ENCODE measurements at regions not wholly inside any gene's neighbourhood (a gene's known extent, or its start where the extent isn't known, plus 50 kb on each side); places are given as distances from the start of the nearest gene placed in this dataset.

- no peaks in the 10 kb centered on the region for H3K36me3 ChIP-seq (ENCODE audit: control insufficient read depth in 2 of 2, extremely low read depth in 1 of 2, insufficient read depth in 1 of 2, low read length in 1 of 2)
- H3K4me3 ChIP-seq (ENCODE audit: control insufficient read depth in 1 of 2, extremely low read depth in 1 of 2, low read length in 1 of 2), result no peak overlapping the region
- DNase-seq (no peak), ATAC-seq (replicated peaks in 1 of 4) (no peak)
- H3K4me1 Mint-ChIP-seq, result no peaks in the 10 kb centered on the region
- no peak overlapping the region for H3K4me3 Mint-ChIP-seq
- WGBS (ENCODE audit: insufficient coverage), result 80% methylated on average over 1 of the region's 1 CpG
- H3K27me3 Mint-ChIP-seq, result peaks cover 19 to 27% of the 10 kb centered on the region in 2 donors
- no peaks in the 10 kb centered on the region for H3K9me3 ChIP-seq
- no peaks in the 10 kb centered on the region for H3K36me3 Mint-ChIP-seq
- no peak overlapping the region for H3K27ac Mint-ChIP-seq
- no peak overlapping the region for H3K27ac ChIP-seq (ENCODE audit: low read length)
- POLR2A ChIA-PET, result no interaction called here
- peaks cover 0 to under 1% (median 0%) of the 10 kb centered on the region in 3 donors for H3K9me3 Mint-ChIP-seq
- CTCF ChIA-PET, result no interaction called here
- no peaks in the 10 kb centered on the region for H3K4me1 ChIP-seq (ENCODE audit: control insufficient read depth in 1 of 2, extremely low read depth in 1 of 2, insufficient read depth in 2 of 2, low read length in 2 of 2)
- H3K27me3 ChIP-seq (replicated peaks in 1 of 2; ENCODE audit: control insufficient read depth in 2 of 2, extremely low read depth in 1 of 2, insufficient read depth in 2 of 2, low read length in 1 of 2), result peaks cover 0 to 14% of the 10 kb centered on the region in 2 experiments
These were observed 185.8 kb upstream of the RMST start for GRCh38 chr12:97276661-97277429.

DNA sequence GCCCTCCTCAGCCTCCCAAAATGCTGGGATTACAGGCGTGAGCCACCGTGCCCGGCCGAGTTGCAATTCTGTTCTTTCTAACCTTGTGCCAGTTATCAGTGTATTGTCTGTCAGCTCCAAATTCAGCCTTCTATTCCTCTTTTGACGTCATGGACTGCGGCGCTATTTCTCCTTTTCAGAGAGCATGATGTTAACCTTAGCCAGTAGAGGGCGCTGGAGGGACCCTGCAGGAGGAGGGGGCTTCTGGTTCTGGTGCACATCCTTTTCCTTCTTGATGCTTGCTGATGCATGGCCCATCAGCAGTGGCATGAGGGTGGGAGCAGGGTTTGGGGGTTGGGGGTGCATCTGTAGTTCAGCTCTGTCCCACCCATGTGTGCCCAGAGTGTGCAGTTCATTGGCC lies 179.3 kb upstream of the RMST start:
- Histone ChIP-seq H3K9me3 (no peaks in the 10 kb centered on the region), H3K27me3 (replicated peaks in 1 of 2; ENCODE audit: control insufficient read depth in 2 of 2, extremely low read depth in 1 of 2, insufficient read depth in 2 of 2, low read length in 1 of 2) (no peaks in the 10 kb centered on the region), H3K4me1 (ENCODE audit: control insufficient read depth in 1 of 2, extremely low read depth in 1 of 2, insufficient read depth in 2 of 2, low read length in 2 of 2) (no peaks in the 10 kb centered on the region), H3K27ac (ENCODE audit: low read length) (no peak overlapping the region), H3K4me3 (ENCODE audit: control insufficient read depth in 1 of 2, extremely low read depth in 1 of 2, low read length in 1 of 2) (no peak overlapping the region), H3K36me3 (ENCODE audit: control insufficient read depth in 2 of 2, extremely low read depth in 1 of 2, insufficient read depth in 1 of 2, low read length in 1 of 2) (no peaks in the 10 kb centered on the region)
- CTCF ChIA-PET, result no interaction called here
- H3K4me1 Mint-ChIP-seq, result no peaks in the 10 kb centered on the region
- 20% methylated on average over 1 of the region's 8 CpGs for WGBS (ENCODE audit: insufficient coverage)
- DNase-seq (peak in 1 of 35 experiments; percentile 2), ATAC-seq (replicated peaks in 1 of 4) (no peak)
- POLR2A ChIA-PET, result no interaction called here
- no peaks in the 10 kb centered on the region for H3K9me3 Mint-ChIP-seq
- H3K27me3 Mint-ChIP-seq, result peaks cover 6 to 17% of the 10 kb centered on the region in 2 donors
- H3K36me3 Mint-ChIP-seq, result no peaks in the 10 kb centered on the region
- H3K4me3 Mint-ChIP-seq, result no peak overlapping the region
- no peak overlapping the region for H3K27ac Mint-ChIP-seq

GRCh38 chr12:97288531-97288930 lies 174.1 kb upstream of the RMST start:
- ATAC-seq (replicated peaks in 1 of 4), result no peak
- peaks cover 3 to 19% of the 10 kb centered on the region in 2 donors for H3K27me3 Mint-ChIP-seq
- no peak for DNase-seq
- Histone ChIP-seq H3K27ac (ENCODE audit: low read length) (no peak overlapping the region), H3K36me3 (ENCODE audit: control insufficient read depth in 2 of 2, extremely low read depth in 1 of 2, insufficient read depth in 1 of 2, low read length in 1 of 2) (no peaks in the 10 kb centered on the region), H3K4me3 (ENCODE audit: control insufficient read depth in 1 of 2, extremely low read depth in 1 of 2, low read length in 1 of 2) (no peak overlapping the region), H3K9me3 (no peaks in the 10 kb centered on the region), H3K4me1 (ENCODE audit: control insufficient read depth in 1 of 2, extremely low read depth in 1 of 2, insufficient read depth in 2 of 2, low read length in 2 of 2) (no peaks in the 10 kb centered on the region), H3K27me3 (replicated peaks in 1 of 2; ENCODE audit: control insufficient read depth in 2 of 2, extremely low read depth in 1 of 2, insufficient read depth in 2 of 2, low read length in 1 of 2) (peaks cover 0 to 3% of the 10 kb centered on the region in 2 experiments)
- H3K4me1 Mint-ChIP-seq, result no peaks in the 10 kb centered on the region
- WGBS (ENCODE audit: insufficient coverage), result 100% methylated on average over 2 of the region's 3 CpGs
- no peaks in the 10 kb centered on the region for H3K36me3 Mint-ChIP-seq
- ChIA-PET CTCF (no interaction called here), POLR2A (no interaction called here)
- H3K9me3 Mint-ChIP-seq, result no peaks in the 10 kb centered on the region
- no peak overlapping the region for H3K4me3 Mint-ChIP-seq
- H3K27ac Mint-ChIP-seq, result no peak overlapping the region

DNA sequence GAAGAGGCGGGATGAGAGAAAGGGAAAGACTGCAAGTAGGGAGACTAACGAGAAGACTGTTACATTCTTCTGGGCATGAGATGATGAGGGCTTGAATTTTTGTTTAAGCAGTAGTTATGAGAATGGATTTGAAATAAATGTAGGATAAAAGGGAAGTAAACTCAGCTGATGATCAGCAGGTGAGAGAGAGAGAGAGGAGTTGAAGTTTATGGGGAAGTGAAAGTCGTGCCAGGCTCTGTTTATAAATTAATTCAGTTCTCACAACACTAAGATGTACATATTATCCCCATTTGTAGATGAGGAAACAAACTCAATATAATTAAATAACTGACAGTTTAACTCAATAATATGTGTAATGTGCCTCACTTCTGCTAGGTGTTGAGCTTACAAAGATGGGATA lies 170.0 kb upstream of the RMST start:
- H3K27me3 Mint-ChIP-seq, result peaks cover 5 to 30% of the 10 kb centered on the region in 2 donors
- H3K4me3 Mint-ChIP-seq, result no peak overlapping the region
- H3K36me3 Mint-ChIP-seq, result no peaks in the 10 kb centered on the region
- peaks cover 0 to 5% of the 10 kb centered on the region in 2 experiments for H3K27me3 ChIP-seq (replicated peaks in 1 of 2; ENCODE audit: control insufficient read depth in 2 of 2, extremely low read depth in 1 of 2, insufficient read depth in 2 of 2, low read length in 1 of 2)
- peaks cover 8 to 13% (median 8%) of the 10 kb centered on the region in 3 donors for H3K9me3 Mint-ChIP-seq
- ChIA-PET CTCF (no interaction called here), POLR2A (no interaction called here)
- no peaks in the 10 kb centered on the region for H3K4me1 ChIP-seq (ENCODE audit: control insufficient read depth in 1 of 2, extremely low read depth in 1 of 2, insufficient read depth in 2 of 2, low read length in 2 of 2)
- H3K4me3 ChIP-seq (ENCODE audit: control insufficient read depth in 1 of 2, extremely low read depth in 1 of 2, low read length in 1 of 2), result no peak overlapping the region
- no peaks in the 10 kb centered on the region for H3K9me3 ChIP-seq
- H3K36me3 ChIP-seq (ENCODE audit: control insufficient read depth in 2 of 2, extremely low read depth in 1 of 2, insufficient read depth in 1 of 2, low read length in 1 of 2), result no peaks in the 10 kb centered on the region
- no peak overlapping the region for H3K27ac Mint-ChIP-seq
- no peak overlapping the region for H3K27ac ChIP-seq (ENCODE audit: low read length)
- DNase-seq (no peak), ATAC-seq (replicated peaks in 1 of 4) (no peak)
- 85% methylated on average over 2 of the region's 3 CpGs for WGBS (ENCODE audit: insufficient coverage)
- no peaks in the 10 kb centered on the region for H3K4me1 Mint-ChIP-seq

DNA sequence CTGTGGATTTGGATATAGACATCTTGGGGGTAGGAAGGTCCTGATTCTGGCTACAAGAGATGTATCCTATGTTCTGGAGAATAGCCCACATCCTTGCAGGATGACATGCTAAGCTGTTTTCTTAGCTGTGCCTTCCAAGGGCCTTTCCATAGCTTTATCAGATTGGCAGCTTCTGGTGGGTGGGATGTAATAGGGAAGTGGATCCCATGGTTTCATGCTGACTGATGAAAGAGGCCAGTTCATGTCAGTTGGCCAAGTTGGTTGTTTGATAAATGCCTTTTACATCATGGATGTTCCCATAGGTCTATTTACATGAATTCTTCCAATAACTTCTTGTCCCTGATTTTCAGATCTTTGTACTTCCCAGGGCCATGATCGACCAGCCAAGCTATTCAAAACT lies 169.1 kb upstream of the RMST start:
- Mint-ChIP-seq H3K36me3 (no peaks in the 10 kb centered on the region), H3K9me3 (peaks cover 8 to 13% (median 8%) of the 10 kb centered on the region in 3 donors), H3K27me3 (peaks cover 4 to 38% of the 10 kb centered on the region in 2 donors), H3K27ac (no peak overlapping the region), H3K4me3 (no peak overlapping the region), H3K4me1 (no peaks in the 10 kb centered on the region)
- Histone ChIP-seq H3K27ac (ENCODE audit: low read length) (no peak overlapping the region), H3K4me1 (ENCODE audit: control insufficient read depth in 1 of 2, extremely low read depth in 1 of 2, insufficient read depth in 2 of 2, low read length in 2 of 2) (no peaks in the 10 kb centered on the region), H3K36me3 (ENCODE audit: control insufficient read depth in 2 of 2, extremely low read depth in 1 of 2, insufficient read depth in 1 of 2, low read length in 1 of 2) (no peaks in the 10 kb centered on the region), H3K9me3 (no peaks in the 10 kb centered on the region), H3K27me3 (replicated peaks in 1 of 2; ENCODE audit: control insufficient read depth in 2 of 2, extremely low read depth in 1 of 2, insufficient read depth in 2 of 2, low read length in 1 of 2) (peaks cover 0 to 5% of the 10 kb centered on the region in 2 experiments), H3K4me3 (ENCODE audit: control insufficient read depth in 1 of 2, extremely low read depth in 1 of 2, low read length in 1 of 2) (no peak overlapping the region)
- ChIA-PET POLR2A (no interaction called here), CTCF (no interaction called here)
- DNase-seq, result no peak
- WGBS (ENCODE audit: insufficient coverage), result 80% methylated on average over 1 of the region's 1 CpG
- ATAC-seq (replicated peaks in 1 of 4), result no peak

- peaks cover 6 to 7% (median 7%) of the 10 kb centered on the region in 3 donors for H3K9me3 Mint-ChIP-seq
- no peak overlapping the region for H3K4me3 Mint-ChIP-seq
- Histone ChIP-seq H3K9me3 (no peaks in the 10 kb centered on the region), H3K4me1 (ENCODE audit: control insufficient read depth in 1 of 2, extremely low read depth in 1 of 2, insufficient read depth in 2 of 2, low read length in 2 of 2) (no peaks in the 10 kb centered on the region), H3K27ac (ENCODE audit: low read length) (no peak overlapping the region), H3K27me3 (replicated peaks in 1 of 2; ENCODE audit: control insufficient read depth in 2 of 2, extremely low read depth in 1 of 2, insufficient read depth in 2 of 2, low read length in 1 of 2) (peaks cover 0 to 2% of the 10 kb centered on the region in 2 experiments), H3K36me3 (ENCODE audit: control insufficient read depth in 2 of 2, extremely low read depth in 1 of 2, insufficient read depth in 1 of 2, low read length in 1 of 2) (no peaks in the 10 kb centered on the region), H3K4me3 (ENCODE audit: control insufficient read depth in 1 of 2, extremely low read depth in 1 of 2, low read length in 1 of 2) (no peak overlapping the region)
- CTCF ChIA-PET, result no interaction called here
- H3K36me3 Mint-ChIP-seq, result no peaks in the 10 kb centered on the region
- ATAC-seq (replicated peaks in 1 of 4) (no peak), DNase-seq (no peak)
- POLR2A ChIA-PET, result no interaction called here
- H3K27me3 Mint-ChIP-seq, result peaks cover 6 to 40% of the 10 kb centered on the region in 2 donors
- WGBS (ENCODE audit: insufficient coverage), result 60% methylated on average over 1 of the region's 5 CpGs
- H3K27ac Mint-ChIP-seq, result no peak overlapping the region
- no peaks in the 10 kb centered on the region for H3K4me1 Mint-ChIP-seq
These were observed 162.8 kb upstream of the RMST start for GRCh38 chr12:97299847-97300246.

Measured in T-cell (primary cell).